ACC112 (cell line): ENCODE measurements at regions not wholly inside any gene's neighbourhood (a gene's known extent, or its start where the extent isn't known, plus 50 kb on each side); places are given as distances from the start of the nearest gene placed in this dataset.
"Not testable (repeated sequence)": the region's sequence is repeated elsewhere in the genome, so short reads cannot be mapped to it uniquely, and the experiment has no call there.

ENCODE experiments used
- H2AFZ ChIP-seq: fragments of 200-600 bp; sonication (generic); one replicate; pipeline ENCODE4 v1.6.0; 2017; ENCODE audit warnings: antibody characterized with exemption, low read length; ENCODE audit not compliant: unreplicated experiment
- H3K27ac ChIP-seq: fragments of 200-600 bp; sonication (generic); 2 replicates; pipeline ENCODE4 v1.5.1; 2014; ENCODE audit warnings: low read depth, mild to moderate bottlenecking, antibody characterized with exemption, low read length, moderate library complexity
- H3K27me3 ChIP-seq: fragments of 200-600 bp; sonication (generic); 2 replicates; pipeline ENCODE4 v1.6.1; 2014; ENCODE audit warnings: mild to moderate bottlenecking, antibody characterized with exemption, low read length, moderate library complexity, mixed read lengths; ENCODE audit not compliant: insufficient read depth
- H3K36me3 ChIP-seq: fragments of 200-600 bp; sonication (generic); 2 replicates; pipeline ENCODE4 v1.6.1; 2016; ENCODE audit warnings: mild to moderate bottlenecking, antibody characterized with exemption, low read length, moderate library complexity, mixed read lengths; ENCODE audit not compliant: insufficient read depth
- H3K4me1 ChIP-seq: fragments of 200-600 bp; sonication (generic); one replicate; pipeline ENCODE4 v1.6.1; 2016; ENCODE audit warnings: low read length, mixed read lengths; ENCODE audit not compliant: insufficient read depth, unreplicated experiment, control insufficient read depth
- H3K4me3 ChIP-seq: fragments of 200-600 bp; sonication (generic); 2 replicates; pipeline ENCODE4 v1.5.1; 2014; ENCODE audit warnings: mild to moderate bottlenecking, low read depth, low read length
- H3K79me2 ChIP-seq: fragments of 200-600 bp; sonication (generic); one replicate; pipeline ENCODE4 v1.6.0; 2016; ENCODE audit warnings: low read length; ENCODE audit not compliant: control insufficient read depth, unreplicated experiment, insufficient read depth

- Histone ChIP-seq H3K27me3 (no peaks in the 10 kb centered on the region), H3K79me2 (no peaks in the 10 kb centered on the region), H3K27ac (no peak overlapping the region), H2AFZ (no peak overlapping the region), H3K4me1 (peaks cover 4% of the 10 kb centered on the region), H3K36me3 (no peaks in the 10 kb centered on the region), H3K4me3 (no peak overlapping the region)
These were observed 234.4 kb upstream of the FAT1 start for GRCh38 chr4:186957952-186958555.

- H3K79me2 ChIP-seq = no peaks in the 10 kb centered on the region
- H3K4me1 ChIP-seq = peaks cover 4% of the 10 kb centered on the region
- H3K27me3 ChIP-seq = no peaks in the 10 kb centered on the region
- no peaks in the 10 kb centered on the region for H3K36me3 ChIP-seq
- no peak overlapping the region for H3K27ac ChIP-seq
- H2AFZ ChIP-seq = no peak overlapping the region
- no peak overlapping the region for H3K4me3 ChIP-seq
These were observed 235.2 kb upstream of the FAT1 start for GRCh38 chr4:186958726-186959350.

GRCh38 chr4:186979961-186980745 lies 256.5 kb upstream of the FAT1 start:
- Histone ChIP-seq H2AFZ (peak overlapping the region; percentile 77), H3K79me2 (no peaks in the 10 kb centered on the region), H3K4me3 (peak overlapping the region; percentile 72), H3K27me3 (no peaks in the 10 kb centered on the region), H3K4me1 (peaks cover 10% of the 10 kb centered on the region), H3K36me3 (no peaks in the 10 kb centered on the region), H3K27ac (no peak overlapping the region)

GRCh38 chr4:186981161-186981560 lies 257.5 kb upstream of the FAT1 start:
- Histone ChIP-seq H3K27me3 (no peaks in the 10 kb centered on the region), H3K36me3 (no peaks in the 10 kb centered on the region), H3K27ac (no peak overlapping the region), H3K4me3 (0 out of 2 replicates have a peak overlapping the region, but pooled peaks have one; percentile 72), H3K79me2 (no peaks in the 10 kb centered on the region), H3K4me1 (peaks cover 10% of the 10 kb centered on the region), H2AFZ (peak overlapping the region; percentile 77)

GRCh38 chr4:186982160-186982559 lies 258.5 kb upstream of the FAT1 start:
- H3K27me3 ChIP-seq = no peaks in the 10 kb centered on the region
- no peak overlapping the region for H3K4me3 ChIP-seq
- no peaks in the 10 kb centered on the region for H3K79me2 ChIP-seq
- no peak overlapping the region for H2AFZ ChIP-seq
- H3K27ac ChIP-seq = no peak overlapping the region
- no peaks in the 10 kb centered on the region for H3K36me3 ChIP-seq
- peaks cover 10% of the 10 kb centered on the region for H3K4me1 ChIP-seq

GRCh38 chr4:186984105-186984644 lies 260.5 kb upstream of the FAT1 start:
- Histone ChIP-seq H3K27me3 (no peaks in the 10 kb centered on the region), H3K79me2 (no peaks in the 10 kb centered on the region), H2AFZ (no peak overlapping the region), H3K4me3 (no peak overlapping the region), H3K4me1 (peaks cover 10% of the 10 kb centered on the region), H3K27ac (no peak overlapping the region), H3K36me3 (no peaks in the 10 kb centered on the region)

- H3K36me3 ChIP-seq = no peaks in the 10 kb centered on the region
- no peaks in the 10 kb centered on the region for H3K79me2 ChIP-seq
These were observed 276.0 kb upstream of the FAT1 start for GRCh38 chr4:186999686-187000085.

GRCh38 chr4:187000281-187000680 lies 276.6 kb upstream of the FAT1 start:
- no peaks in the 10 kb centered on the region for H3K4me1 ChIP-seq
- H2AFZ ChIP-seq = no peak overlapping the region
- no peak overlapping the region for H3K4me3 ChIP-seq
- H3K36me3 ChIP-seq = no peaks in the 10 kb centered on the region
- no peaks in the 10 kb centered on the region for H3K27me3 ChIP-seq
- H3K27ac ChIP-seq = no peak overlapping the region
- H3K79me2 ChIP-seq = no peaks in the 10 kb centered on the region

More at GRCh38 chr4:186999686-187000085, 276.0 kb upstream of the FAT1 start:
- Histone ChIP-seq H3K4me1 (no peaks in the 10 kb centered on the region), H3K4me3 (no peak overlapping the region), H2AFZ (no peak overlapping the region), H3K27me3 (no peaks in the 10 kb centered on the region), H3K27ac (no peak overlapping the region)

- H2AFZ ChIP-seq, H3K27me3 ChIP-seq, H3K4me1 ChIP-seq, H3K27ac ChIP-seq, H3K79me2 ChIP-seq, H3K4me3 ChIP-seq, H3K36me3 ChIP-seq: not testable (repeated sequence)
These were observed 278.5 kb upstream of the FAT1 start for GRCh38 chr4:187002133-187002532.

- no peaks in the 10 kb centered on the region for H3K27me3 ChIP-seq
- no peak overlapping the region for H3K4me3 ChIP-seq
- H3K79me2 ChIP-seq = no peaks in the 10 kb centered on the region
- no peaks in the 10 kb centered on the region for H3K36me3 ChIP-seq
- H2AFZ ChIP-seq = no peak overlapping the region
- no peaks in the 10 kb centered on the region for H3K4me1 ChIP-seq
- H3K27ac ChIP-seq = no peak overlapping the region
These were observed 281.0 kb upstream of the FAT1 start for GRCh38 chr4:187004628-187005027.
